ENCODE measurements at regions not wholly inside any gene's neighbourhood (a gene's known extent, or its start where the extent isn't known, plus 50 kb on each side); places are given as distances from the start of the nearest gene placed in this dataset.

- peak; percentile 56 for TF ChIP-seq FOSL1 (IDR thresholded peaks at IDR 0.05; ENCODE audit: low read depth)
- TF ChIP-seq EZH2phosphoT487 (IDR thresholded peaks at IDR 0.05; ENCODE audit: borderline replicate concordance), result no peak
- no peak for TF ChIP-seq ELF1 (IDR thresholded peaks at IDR 0.05; ENCODE audit: borderline replicate concordance, low read depth)
- TF ChIP-seq ZFX (IDR thresholded peaks at IDR 0.05), result no peak
- TF ChIP-seq MAX (IDR thresholded peaks at IDR 0.05), result no peak
- no peak for TF ChIP-seq SIN3A (IDR thresholded peaks at IDR 0.05; ENCODE audit: low read depth)
- TF ChIP-seq, protein P1, sequence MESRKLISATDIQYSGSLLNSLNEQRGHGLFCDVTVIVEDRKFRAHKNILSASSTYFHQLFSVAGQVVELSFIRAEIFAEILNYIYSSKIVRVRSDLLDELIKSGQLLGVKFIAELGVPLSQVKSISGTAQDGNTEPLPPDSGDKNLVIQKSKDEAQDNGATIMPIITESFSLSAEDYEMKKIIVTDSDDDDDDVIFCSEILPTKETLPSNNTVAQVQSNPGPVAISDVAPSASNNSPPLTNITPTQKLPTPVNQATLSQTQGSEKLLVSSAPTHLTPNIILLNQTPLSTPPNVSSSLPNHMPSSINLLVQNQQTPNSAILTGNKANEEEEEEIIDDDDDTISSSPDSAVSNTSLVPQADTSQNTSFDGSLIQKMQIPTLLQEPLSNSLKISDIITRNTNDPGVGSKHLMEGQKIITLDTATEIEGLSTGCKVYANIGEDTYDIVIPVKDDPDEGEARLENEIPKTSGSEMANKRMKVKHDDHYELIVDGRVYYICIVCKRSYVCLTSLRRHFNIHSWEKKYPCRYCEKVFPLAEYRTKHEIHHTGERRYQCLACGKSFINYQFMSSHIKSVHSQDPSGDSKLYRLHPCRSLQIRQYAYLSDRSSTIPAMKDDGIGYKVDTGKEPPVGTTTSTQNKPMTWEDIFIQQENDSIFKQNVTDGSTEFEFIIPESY (IDR thresholded peaks at IDR 0.05; ENCODE audit: extremely low read depth, insufficient replicate concordance, low read length), result no peak
- TF ChIP-seq JUND (IDR thresholded peaks at IDR 0.05), result peak; percentile 33; the same call in 1 of the 2 replicates
- TF ChIP-seq POLR2A (IDR thresholded peaks at IDR 0.05; ENCODE audit: borderline replicate concordance, extremely low read depth, insufficient read depth, insufficient read length), result no peak
Measured at GRCh38 chr5:54644226-54644625, 126.7 kb downstream of the SNX18 start (continued).

DNA sequence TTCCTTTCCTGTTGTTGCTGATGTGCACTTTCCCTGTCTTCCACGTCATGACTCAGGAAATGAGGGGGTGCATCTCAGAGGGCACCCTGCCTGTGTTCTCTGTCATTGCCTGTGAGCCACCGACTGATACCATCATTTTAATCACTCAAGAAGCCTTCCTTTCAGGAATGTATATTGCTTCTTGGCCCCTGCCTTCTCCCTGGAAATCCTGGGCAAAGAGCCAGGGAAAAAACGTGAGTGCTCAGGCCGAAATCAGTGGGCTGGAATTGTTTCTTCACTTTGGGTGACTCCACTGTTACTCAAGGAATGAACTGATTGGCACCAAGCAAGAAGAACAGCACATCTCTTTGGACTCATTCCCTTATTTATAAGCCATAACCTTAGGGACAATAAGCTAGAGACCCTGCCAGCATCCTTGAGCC is 126.1 kb downstream of the SNX18 start:
- Histone ChIP-seq H3K27ac (ENCODE audit: low read depth, low read length) (no peak overlapping the region), H3K27me3 (ENCODE audit: insufficient read depth, low read length) (no peaks in the 10 kb centered on the region), H3K9ac (ENCODE audit: low read length) (no peak overlapping the region), H3K4me1 (ENCODE audit: control insufficient read depth in 1 of 2, insufficient read depth in 2 of 2, low read length in 2 of 2) (peaks cover 4 to 24% of the 10 kb centered on the region in 2 experiments; a peak in 3 of 4 replicates), H3K4me2 (ENCODE audit: low read length) (peak overlapping the region; percentile 36), H3K79me2 (ENCODE audit: insufficient read depth, low read length) (no peaks in the 10 kb centered on the region), H3K9me2 (ENCODE audit: insufficient read depth) (no peaks in the 10 kb centered on the region), H3K4me3 (replicated peaks in 1 of 2; ENCODE audit: low read depth in 1 of 2, low read length in 2 of 2) (no peak overlapping the region), H2AFZ (ENCODE audit: low read depth, low read length, poor library complexity, severe bottlenecking) (no peak overlapping the region), H3K36me3 (ENCODE audit: control insufficient read depth in 1 of 2, insufficient read depth in 2 of 2, low read length in 2 of 2) (no peaks in the 10 kb centered on the region), H4K20me1 (ENCODE audit: insufficient read depth) (no peaks in the 10 kb centered on the region), H3K9me3 (ENCODE audit: control insufficient read depth in 1 of 2, insufficient read depth in 1 of 2, low read depth in 1 of 2, low read length in 2 of 2) (no peaks in the 10 kb centered on the region)
- no TSS peak for BruUV-seq (replicated peaks)
- RAD21 ChIA-PET (ENCODE audit: low non-redundant PET in 1 of 2, low total read pairs in 2 of 2, uncharacterized antibody in 2 of 2, unreplicated experiment in 2 of 2), result no interaction called here
- POLR2A ChIA-PET, result no interaction called here
- DNase-seq (ENCODE audit: low read depth, low spot score), result peak; percentile 8
- ATAC-seq, result peak; percentile 47; the same call in 1 of the 2 replicates
- no peak for TF ChIP-seq CEBPB (IDR thresholded peaks at IDR 0.05; ENCODE audit: low read depth)
- TF ChIP-seq FOSL1 (IDR thresholded peaks at IDR 0.05; ENCODE audit: low read depth), result 0 out of 2 replicates have a peak, but pooled peaks have one; percentile 9
- intact Hi-C loops (cut with micrococcal nuclease), result no loop called here
- CTCF ChIA-PET, result no interaction called here

All from HCT116 (cell line).